Endothelial cell of umbilical vein (primary cell): ENCODE measurements at regions not wholly inside any gene's neighbourhood (a gene's known extent, or its start where the extent isn't known, plus 50 kb on each side); places are given as distances from the start of the nearest gene placed in this dataset.

Experiments used
- BruUV-seq: library from RNA; stranded (reverse); fragments of 400-500 nt; replicated peaks from 2 replicates; lab custom pipeline; 2021; lab: Mats Ljungman, UMichigan
- CTCF ChIA-PET: fragments of 300-600, 350-600 bp; sonication (Branson Sonifier 250); formaldehyde crosslinking; loops from one replicate; lab custom pipeline; 2021; ENCODE audit warnings: antibody characterized with exemption, inconsistent platforms; lab: Charles Lee
- POLR2A ChIA-PET: fragments of 300-600, 350-600 bp; sonication (Branson Sonifier 250); formaldehyde crosslinking; loops from one replicate; lab custom pipeline; 2021; ENCODE audit warnings: antibody characterized with exemption, inconsistent platforms; lab: Charles Lee
- DNase-seq: peaks from one replicate; pipeline ENCODE4 v3.0.0-alpha.2; 2011; ENCODE audit warnings: low read depth, low spot score
- FAIRE-seq: peaks from 2 replicates; lab custom pipeline; 2011; peaks lifted over from hg19 to GRCh38; lab: Jason Lieb, UNC
- H2AFZ ChIP-seq: 2 replicates; pipeline ENCODE4 v1.6.0; 2012; ENCODE audit warnings: low read depth, low read length, control low read depth, inconsistent platforms
- H3K27ac ChIP-seq: 2 replicates; pipeline ENCODE4 v1.5.1; 2011; ENCODE audit warnings: low read depth, mild to moderate bottlenecking, control low read depth, low read length, moderate library complexity; ENCODE audit not compliant: insufficient read depth
- H3K27me3 ChIP-seq, 2 experiments: 2 replicates each; pipeline versions ENCODE4 v1.6.0 to v1.6.1; 2011; ENCODE audit warnings: low read length in 2 of 2, mixed read lengths in 1 of 2; ENCODE audit not compliant: control insufficient read depth in 2 of 2, insufficient read depth in 2 of 2
- H3K36me3 ChIP-seq, 2 experiments: 2 replicates in 1 of 2; 3 replicates in 1 of 2; pipeline ENCODE4 v1.5.1; 2011; ENCODE audit warnings: low read length in 2 of 2, mild to moderate bottlenecking in 1 of 2, moderate library complexity in 1 of 2; ENCODE audit not compliant: control insufficient read depth in 2 of 2, insufficient read depth in 2 of 2; ENCODE audit errors: extremely low read depth in 1 of 2
- H3K4me1 ChIP-seq: 3 replicates; pipeline ENCODE4 v1.5.1; 2011; ENCODE audit warnings: mild to moderate bottlenecking, low read length; ENCODE audit not compliant: control insufficient read depth, insufficient read depth; ENCODE audit errors: extremely low read depth
- H3K4me2 ChIP-seq: 2 replicates; pipeline ENCODE4 v1.6.1; 2011; ENCODE audit warnings: low read length, control low read depth, mixed read lengths; ENCODE audit not compliant: insufficient read depth
- H3K4me3 ChIP-seq, 3 experiments: fragments of 200-600 bp in 1 of 3; sonication (generic), shearing (Covaris generic) in 1 of 3; replicated peaks in 1 of 3; 2 replicates each; pipeline ENCODE4 v1.5.1; 2011 to 2016; ENCODE audit warnings: control low read depth in 3 of 3, low read length in 3 of 3, mild to moderate bottlenecking in 2 of 3, inconsistent platforms in 1 of 3, low read depth in 1 of 3, moderate library complexity in 1 of 3; ENCODE audit not compliant: insufficient read depth in 1 of 3
- H3K79me2 ChIP-seq: 2 replicates; pipeline ENCODE4 v1.6.0; 2012; ENCODE audit warnings: low read length, inconsistent platforms; ENCODE audit not compliant: control insufficient read depth, insufficient read depth
- H3K9ac ChIP-seq: replicated peaks from 2 replicates; pipeline ENCODE3; 2011; ENCODE audit warnings: low read length, control low read depth; ENCODE audit not compliant: insufficient read depth; ENCODE audit errors: extremely low read depth
- H3K9me1 ChIP-seq: replicated peaks from 3 replicates; pipeline ENCODE4 v1.6.0; 2011; ENCODE audit warnings: mild to moderate bottlenecking, low read length; ENCODE audit not compliant: control insufficient read depth, insufficient read depth; ENCODE audit errors: extremely low read depth
- H3K9me3 ChIP-seq: replicated peaks from 2 replicates; pipeline ENCODE4 v1.5.1; 2012; ENCODE audit warnings: low read length, inconsistent platforms; ENCODE audit not compliant: control insufficient read depth, insufficient read depth
- H4K20me1 ChIP-seq: replicated peaks from 2 replicates; pipeline ENCODE3; 2011; ENCODE audit warnings: mild to moderate bottlenecking, low read length; ENCODE audit not compliant: control insufficient read depth, insufficient read depth; ENCODE audit errors: extremely low read depth
- FOS ChIP-seq: IDR thresholded peaks from 2 replicates; pipeline ENCODE4 v1.6.1; 2011; ENCODE audit warnings: mild to moderate bottlenecking, low read length, moderate library complexity, borderline replicate concordance; ENCODE audit not compliant: insufficient read depth
- GATA2 ChIP-seq: IDR thresholded peaks from 2 replicates; pipeline ENCODE4 v1.7.0; 2011; ENCODE audit warnings: low read depth, mild to moderate bottlenecking, moderate library complexity, mixed read lengths, low read length; ENCODE audit not compliant: insufficient read length, insufficient read depth
- MYC ChIP-seq: IDR thresholded peaks from one replicate; pipeline ENCODE4 v1.6.1; 2011; ENCODE audit warnings: mild to moderate bottlenecking, low read depth, low read length
- POLR2A ChIP-seq: IDR thresholded peaks from 2 replicates; pipeline ENCODE4 v1.6.1; 2012; ENCODE audit warnings: low read depth, mild to moderate bottlenecking, control low read depth, low read length
- POLR2AphosphoS5 ChIP-seq: IDR thresholded peaks from 2 replicates; pipeline ENCODE4 v1.6.1; 2012; ENCODE audit warnings: low read depth, mild to moderate bottlenecking, control low read depth, low read length, moderate library complexity; ENCODE audit not compliant: insufficient read depth
- dilution Hi-C: fragments of 300-500 bp; cut with MboI; formaldehyde crosslinking; loops from one replicate; pipeline ENCODE4 v1.15.0; 2019; ENCODE audit warnings: low sequenced_read_pairs; ENCODE audit not compliant: extremely low pct_ligation_motif_present
- intact Hi-C: fragments of 100-400 bp; cut with micrococcal nuclease; formaldehyde crosslinking; loops from one replicate; pipeline ENCODE4 v1.10.0; 2022

DNA sequence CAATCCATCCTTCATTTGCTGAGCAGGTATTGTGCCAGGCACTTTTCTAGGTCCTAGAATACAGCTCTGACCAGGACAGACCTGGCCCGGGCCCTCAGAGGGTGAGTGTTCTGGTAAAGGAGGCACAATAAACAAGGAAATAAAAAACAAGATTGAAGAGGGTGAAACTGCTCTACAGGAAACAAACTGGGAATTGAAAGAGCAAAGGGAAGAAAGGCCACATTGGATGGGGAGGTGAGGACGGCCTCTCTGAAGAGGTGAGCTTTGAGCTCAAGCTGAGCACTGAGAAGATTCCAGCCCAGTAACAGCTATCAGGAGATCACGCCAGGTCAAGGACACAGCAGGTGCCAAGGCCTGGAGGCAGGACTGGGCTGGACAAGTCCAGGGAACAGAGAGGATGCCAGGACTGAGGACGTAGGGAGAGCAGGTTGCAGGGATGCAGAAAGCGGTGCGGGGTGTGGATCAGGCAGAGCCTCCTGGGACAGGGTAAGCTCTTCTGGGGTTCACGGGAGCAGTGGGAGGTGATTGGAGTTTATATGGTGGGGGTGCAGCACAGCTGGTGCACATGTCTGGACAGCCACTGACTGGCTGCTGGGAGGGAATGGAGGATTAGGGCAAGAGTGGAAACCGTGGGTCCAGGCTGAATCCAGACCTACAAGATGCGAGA lies 433.3 kb downstream of the PREX1 start:
- H3K9ac ChIP-seq = no peak overlapping the region
- intact Hi-C loops (no loop called here), dilution Hi-C loops (no loop called here)
- ChIA-PET CTCF (interaction anchor here (1.0 kb wide), 1 partner anchor 64 kb away, joined by 3 read pairs; no protein-coding TSS in a partner anchor), POLR2A (no interaction called here)
- H4K20me1 ChIP-seq = no peaks in the 10 kb centered on the region
- no TSS peak for BruUV-seq
- no peak for FAIRE-seq
- no peaks in the 10 kb centered on the region for H3K36me3 ChIP-seq
- no peak overlapping the region for H3K27ac ChIP-seq
- TF ChIP-seq MYC (no peak), POLR2AphosphoS5 (no peak), GATA2 (no peak)
- no peaks in the 10 kb centered on the region for H3K9me3 ChIP-seq
- H2AFZ ChIP-seq = no peak overlapping the region
- no peaks in the 10 kb centered on the region for H3K79me2 ChIP-seq
- H3K4me2 ChIP-seq = no peak overlapping the region
- H3K27me3 ChIP-seq = peaks cover 0 to 2% of the 10 kb centered on the region in 2 experiments
- no peaks in the 10 kb centered on the region for H3K4me1 ChIP-seq
- H3K4me3 ChIP-seq = no peak overlapping the region
- no peak for DNase-seq
- H3K9me1 ChIP-seq = no peaks in the 10 kb centered on the region

DNA sequence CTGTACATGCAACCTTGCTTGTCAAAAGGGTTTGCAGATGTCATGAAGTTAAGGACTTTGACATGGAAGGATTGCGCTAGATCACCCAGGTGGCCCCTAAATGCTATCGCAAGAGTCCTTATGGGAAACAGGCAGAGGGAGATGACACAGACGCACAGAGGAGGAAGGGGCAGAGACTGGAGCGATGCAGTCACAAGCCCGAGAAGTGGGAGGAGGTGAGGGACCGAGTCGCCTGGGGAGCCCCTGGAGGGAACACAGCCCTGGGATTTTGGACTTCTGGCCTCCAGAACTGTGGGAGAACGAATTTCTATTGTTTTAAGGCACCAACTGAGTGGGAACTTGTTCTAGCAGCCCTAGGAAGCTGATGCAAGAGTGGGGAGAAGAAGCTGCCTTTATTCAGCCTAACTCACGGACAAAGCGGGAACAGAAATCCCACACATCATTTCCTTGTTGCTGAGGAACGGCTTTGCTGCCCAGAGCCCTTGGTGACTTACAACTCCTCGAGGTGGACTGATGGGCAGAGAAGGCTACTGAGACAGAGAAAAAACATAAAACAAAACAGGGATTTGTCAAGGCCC lies 434.0 kb downstream of the PREX1 start:
- no peaks in the 10 kb centered on the region for H4K20me1 ChIP-seq
- TF ChIP-seq FOS = no peak
- TF ChIP-seq POLR2A = no peak
- no peaks in the 10 kb centered on the region for H3K79me2 ChIP-seq
- H3K9me3 ChIP-seq = no peaks in the 10 kb centered on the region
- H3K4me3 ChIP-seq = no peak overlapping the region
- no peaks in the 10 kb centered on the region for H3K9me1 ChIP-seq
- no peak overlapping the region for H3K9ac ChIP-seq
- CTCF ChIA-PET = interaction anchor here (1.0 kb wide), 1 partner anchor 64 kb away, joined by 3 read pairs; no protein-coding TSS in a partner anchor
- H3K4me2 ChIP-seq = no peak overlapping the region
- no peaks in the 10 kb centered on the region for H3K4me1 ChIP-seq
- no TSS peak for BruUV-seq
- FAIRE-seq (no peak), DNase-seq (no peak)
- peaks cover 0 to 2% of the 10 kb centered on the region in 2 experiments for H3K27me3 ChIP-seq
- no peak overlapping the region for H2AFZ ChIP-seq
- H3K36me3 ChIP-seq = no peaks in the 10 kb centered on the region
- POLR2A ChIA-PET = no interaction called here
- intact Hi-C loops (no loop called here), dilution Hi-C loops (no loop called here)
- no peak overlapping the region for H3K27ac ChIP-seq
